AG09319 (cell line): ENCODE measurements at regions not wholly inside any gene's neighbourhood (a gene's known extent, or its start where the extent isn't known, plus 50 kb on each side); places are given as distances from the start of the nearest gene placed in this dataset.

ENCODE experiments used
- DNase-seq: peaks from one replicate; pipeline ENCODE4 v3.0.0-alpha.2; 2010; ENCODE audit warnings: low read depth; ENCODE audit errors: extremely low read depth
- TF ChIP-seq, protein P1 (sequence below): IDR thresholded peaks from 2 replicates; pipeline ENCODE4 v1.5.1; 2011; ENCODE audit warnings: low read depth, mild to moderate bottlenecking, inconsistent platforms, low read length, moderate library complexity

DNA sequence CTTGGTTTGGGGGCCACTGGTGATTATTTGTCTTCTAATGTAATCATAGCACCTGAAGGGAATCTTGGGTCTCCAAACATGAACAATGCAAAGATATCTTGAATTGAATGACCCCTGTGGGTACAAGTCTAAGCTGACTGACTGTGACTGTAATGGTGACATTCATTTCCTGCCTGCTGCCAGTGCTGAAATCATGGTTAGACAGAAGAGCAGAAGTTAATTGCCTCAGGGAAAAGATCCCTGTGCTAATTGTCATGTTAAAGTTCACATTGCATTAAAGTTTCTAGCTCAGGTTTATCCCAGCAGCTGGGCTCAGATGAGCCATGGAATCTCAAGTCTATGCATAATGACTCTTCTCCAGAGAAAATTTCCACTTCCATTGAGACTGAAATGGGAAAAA is 772.0 kb downstream of the ETS1 start:
- TF ChIP-seq, protein P1, sequence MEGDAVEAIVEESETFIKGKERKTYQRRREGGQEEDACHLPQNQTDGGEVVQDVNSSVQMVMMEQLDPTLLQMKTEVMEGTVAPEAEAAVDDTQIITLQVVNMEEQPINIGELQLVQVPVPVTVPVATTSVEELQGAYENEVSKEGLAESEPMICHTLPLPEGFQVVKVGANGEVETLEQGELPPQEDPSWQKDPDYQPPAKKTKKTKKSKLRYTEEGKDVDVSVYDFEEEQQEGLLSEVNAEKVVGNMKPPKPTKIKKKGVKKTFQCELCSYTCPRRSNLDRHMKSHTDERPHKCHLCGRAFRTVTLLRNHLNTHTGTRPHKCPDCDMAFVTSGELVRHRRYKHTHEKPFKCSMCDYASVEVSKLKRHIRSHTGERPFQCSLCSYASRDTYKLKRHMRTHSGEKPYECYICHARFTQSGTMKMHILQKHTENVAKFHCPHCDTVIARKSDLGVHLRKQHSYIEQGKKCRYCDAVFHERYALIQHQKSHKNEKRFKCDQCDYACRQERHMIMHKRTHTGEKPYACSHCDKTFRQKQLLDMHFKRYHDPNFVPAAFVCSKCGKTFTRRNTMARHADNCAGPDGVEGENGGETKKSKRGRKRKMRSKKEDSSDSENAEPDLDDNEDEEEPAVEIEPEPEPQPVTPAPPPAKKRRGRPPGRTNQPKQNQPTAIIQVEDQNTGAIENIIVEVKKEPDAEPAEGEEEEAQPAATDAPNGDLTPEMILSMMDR = no peak
- DNase-seq = no peak

DNA sequence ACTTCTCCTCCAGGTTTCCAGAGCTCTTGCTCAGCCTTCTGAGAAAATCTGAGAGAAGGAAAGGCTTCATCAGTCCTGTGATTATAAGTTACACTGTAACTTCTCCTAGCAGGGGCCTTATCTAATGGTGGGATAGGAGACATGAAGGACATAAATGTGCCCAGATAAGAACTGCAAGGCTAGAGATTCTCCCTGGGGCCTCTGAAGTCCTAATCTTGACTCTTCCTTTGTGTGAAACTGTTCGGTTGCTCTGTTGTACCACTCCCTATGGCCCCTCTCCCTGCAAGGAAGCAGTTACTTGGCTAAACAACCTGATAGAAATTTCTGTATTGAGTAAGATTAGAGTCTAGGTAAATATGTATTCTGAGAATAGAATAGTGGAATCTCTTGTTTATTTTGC is 780.9 kb downstream of the ETS1 start:
- DNase-seq = no peak
- TF ChIP-seq, protein P1 = no peak

DNA sequence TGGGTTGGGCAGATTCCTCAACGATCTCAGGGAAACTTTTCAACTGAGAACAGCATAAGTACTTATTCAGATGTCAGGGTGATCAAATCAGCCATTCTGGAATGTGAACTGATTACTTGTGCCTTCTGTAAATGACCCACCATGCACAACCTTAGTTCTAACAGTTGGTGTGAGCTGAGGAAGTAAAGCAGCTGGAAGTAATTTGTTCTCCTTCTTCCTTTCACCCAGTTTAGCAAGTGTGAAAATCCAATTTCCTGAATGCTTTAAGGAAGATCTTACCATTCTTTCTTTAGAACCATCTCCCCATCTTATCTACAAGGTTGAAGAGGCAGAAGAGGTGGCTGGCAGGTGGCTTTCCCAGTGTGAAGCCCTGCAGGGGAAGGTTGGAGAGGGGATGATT is 781.6 kb downstream of the ETS1 start:
- no peak for DNase-seq
- TF ChIP-seq, protein P1 = no peak

DNA sequence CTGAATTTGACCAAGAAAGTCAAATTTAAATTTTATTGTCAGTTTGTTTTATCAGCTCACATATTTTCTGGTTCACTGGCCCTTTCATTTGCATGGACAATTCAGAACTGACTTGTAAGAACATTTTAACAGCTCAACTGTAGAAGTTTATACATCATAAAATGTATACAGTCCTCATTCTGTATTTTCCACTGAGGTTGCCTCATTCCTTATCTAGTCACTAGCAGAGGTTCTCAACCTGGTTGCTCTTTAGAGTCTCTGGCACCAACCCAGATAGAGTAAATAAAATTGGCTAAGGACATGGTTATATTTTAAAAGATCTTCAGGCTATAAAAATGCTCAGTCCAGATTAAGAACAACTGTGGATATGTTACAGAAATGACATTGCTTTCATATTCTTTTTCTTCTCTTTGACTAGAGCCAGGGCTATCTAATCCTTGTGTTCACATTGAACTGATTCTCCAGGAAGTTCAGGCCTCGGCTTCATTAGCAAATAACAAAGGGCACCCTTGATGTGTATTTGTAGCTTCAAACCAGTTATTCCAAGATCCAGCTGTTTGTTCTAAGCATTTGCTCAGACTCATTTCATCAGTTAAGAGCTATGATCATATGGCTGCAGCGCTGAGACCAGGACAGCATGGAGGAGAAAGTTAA is 782.5 kb downstream of the ETS1 start:
- TF ChIP-seq, protein P1 = no peak
- no peak for DNase-seq

DNA sequence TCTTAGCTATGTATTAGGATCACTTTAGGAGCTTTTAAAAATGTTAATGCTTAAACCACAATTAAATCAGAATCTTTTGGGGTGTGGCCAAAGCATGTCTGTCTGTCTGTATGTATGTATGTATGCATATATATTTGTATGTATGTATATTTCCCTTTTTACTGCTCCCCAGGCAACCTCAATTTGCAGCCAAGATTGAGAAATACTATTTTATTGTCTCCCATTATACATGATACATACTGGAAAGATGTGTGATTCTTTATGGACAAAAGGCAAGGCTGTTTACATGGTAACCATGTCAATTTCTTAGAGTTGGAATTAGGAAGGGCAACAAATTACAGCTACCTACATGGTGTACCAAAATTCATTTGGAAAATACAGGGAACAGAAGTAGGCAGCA is 783.6 kb downstream of the ETS1 start:
- no peak for DNase-seq
- TF ChIP-seq, protein P1 = no peak

DNA sequence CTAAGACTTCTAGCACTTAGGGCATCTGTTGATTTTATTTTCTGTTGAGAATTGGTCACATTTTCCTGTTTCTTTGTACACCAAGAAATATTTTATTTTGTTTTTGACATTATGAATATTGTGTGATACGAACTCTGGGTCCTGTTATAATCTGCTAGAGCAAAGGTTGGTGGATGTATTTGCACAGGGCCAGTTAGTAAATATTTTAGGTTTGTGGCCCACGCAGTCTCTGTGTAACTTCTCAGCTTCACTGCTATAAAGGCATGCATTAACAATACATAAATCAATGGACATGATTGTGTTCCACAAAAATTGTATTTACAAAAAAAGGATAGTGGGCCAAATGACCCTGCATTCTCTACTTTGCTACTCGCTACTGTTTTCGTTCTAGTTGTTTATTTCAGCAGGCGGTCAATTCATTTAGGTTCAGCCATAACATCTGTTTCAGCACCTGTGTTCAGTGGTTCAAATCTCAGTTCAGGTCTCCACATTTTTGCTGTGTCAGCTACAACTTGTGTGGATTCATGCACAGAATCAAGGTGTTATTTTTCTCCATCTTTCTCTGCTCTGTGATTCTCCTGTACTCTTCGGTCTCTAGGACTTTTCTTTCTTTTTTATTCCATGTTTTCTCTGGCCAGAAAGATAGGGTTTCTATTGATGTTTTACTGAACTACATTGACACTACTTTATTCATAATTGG is 786.2 kb downstream of the ETS1 start:
- TF ChIP-seq, protein P1 = no peak

DNA sequence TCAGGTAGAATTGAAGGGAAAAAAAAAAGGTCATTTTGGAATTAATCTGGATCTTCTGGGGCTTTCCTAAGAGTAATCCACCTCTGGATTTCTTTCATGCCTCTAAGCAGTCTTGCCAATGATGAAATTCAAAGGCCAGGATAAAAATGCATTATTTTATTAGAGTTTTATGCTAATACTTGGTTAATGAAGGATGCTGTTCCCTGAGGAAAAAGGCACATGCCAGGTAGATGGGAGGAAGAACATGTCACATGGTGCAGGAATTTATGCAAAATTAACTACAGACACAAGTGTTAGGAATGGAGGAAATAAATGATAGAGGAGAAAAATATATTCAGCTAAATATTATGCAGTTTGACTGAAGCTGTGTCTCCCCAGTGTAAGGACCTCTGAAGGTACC is 792.0 kb downstream of the ETS1 start:
- DNase-seq = no peak
- TF ChIP-seq, protein P1 = no peak

More for the DNA sequence above, 786.2 kb downstream of the ETS1 start:
- no peak for DNase-seq
